HepG2 (cell line): ENCODE measurements at regions not wholly inside any gene's neighbourhood (a gene's known extent, or its start where the extent isn't known, plus 50 kb on each side); places are given as distances from the start of the nearest gene placed in this dataset.

Experiments
- ATAC-seq: fragments of 200-7000 bp; cut with Tn5 transposase; 3 replicates; pipeline ENCODE4 v1.9.1; 2020; ENCODE audit warnings: mild to moderate bottlenecking, moderate library complexity
- BruUV-seq: library from RNA; stranded (reverse); fragments of 400-500 nt; replicated peaks from 2 replicates; lab custom pipeline; 2021; lab: Mats Ljungman, UMichigan
- CTCF ChIA-PET: fragments of 300-600 bp; formaldehyde crosslinking; extraction: SDS; loops from one replicate; lab custom pipeline; 2021; ENCODE audit warnings: low total read pairs, inconsistent platforms, low intra/inter-chr PET ratio; lab: Yijun Ruan, JAX
- POLR2A ChIA-PET: fragments of 350-600 bp; sonication (Branson Sonifier 250); formaldehyde crosslinking; loops from one replicate; lab custom pipeline; 2020; ENCODE audit warnings: antibody characterized with exemption, inconsistent platforms; lab: Yijun Ruan, JAX
- DNase-seq: peaks from one replicate; pipeline ENCODE4 v3.0.0-alpha.2; 2015; ENCODE audit warnings: low spot score
- FAIRE-seq: peaks from 3 replicates; lab custom pipeline; 2011; peaks lifted over from hg19 to GRCh38; lab: Jason Lieb, UNC
- H2AFZ ChIP-seq: one replicate; pipeline ENCODE4 v1.6.1; 2011; ENCODE audit warnings: low read length, inconsistent platforms
- H3K27ac ChIP-seq: fragments of 300-600 bp; 3 replicates; pipeline ENCODE4 v1.8.0; 2011; ENCODE audit warnings: mixed run types, mild to moderate bottlenecking, mixed read lengths, low read length, inconsistent platforms; ENCODE audit not compliant: insufficient read depth; ENCODE audit errors: extremely low read length
- H3K27me3 ChIP-seq, 2 experiments: fragments of 200-600 bp in 1 of 2; 2 replicates in 1 of 2; 3 replicates in 1 of 2; pipeline versions ENCODE4 v1.6.0 to v1.8.0; 2011; ENCODE audit warnings: low read length in 2 of 2, mild to moderate bottlenecking in 2 of 2, moderate library complexity in 2 of 2, inconsistent platforms in 1 of 2; ENCODE audit not compliant: insufficient read depth in 2 of 2, control insufficient read depth in 1 of 2
- H3K36me3 ChIP-seq, 2 experiments: fragments of 200-600 bp in 1 of 2; replicated peaks in 1 of 2; 2 replicates in 1 of 2; 3 replicates in 1 of 2; pipeline versions ENCODE4 v1.5.1 to v1.8.0; 2011; ENCODE audit warnings: low read length in 2 of 2, inconsistent platforms in 1 of 2; ENCODE audit not compliant: insufficient read depth in 2 of 2, control insufficient read depth in 1 of 2
- H3K4me1 ChIP-seq: 2 replicates; pipeline ENCODE4 v1.5.1; 2012; ENCODE audit warnings: low read length, inconsistent platforms; ENCODE audit not compliant: insufficient read depth
- H3K4me2 ChIP-seq: 2 replicates; pipeline ENCODE4 v1.6.0; 2011; ENCODE audit warnings: low read depth, low read length, inconsistent platforms
- H3K4me3 ChIP-seq, 3 experiments: fragments of 200-600 bp in 1 of 3; sonication (generic), shearing (Covaris generic) in 1 of 3; replicated peaks in 1 of 3; 2 replicates each; pipeline ENCODE4 v1.5.1; 2011 to 2016; ENCODE audit warnings: low read length in 3 of 3, inconsistent platforms in 2 of 3, low read depth in 2 of 3, mild to moderate bottlenecking in 2 of 3, control low read depth in 1 of 3, mixed read lengths in 1 of 3; ENCODE audit not compliant: insufficient read depth in 1 of 3
- H3K79me2 ChIP-seq: one replicate; pipeline ENCODE4 v1.6.1; 2011; ENCODE audit warnings: low read length, inconsistent platforms; ENCODE audit not compliant: insufficient read depth
- H3K9ac ChIP-seq: 2 replicates; pipeline ENCODE4 v1.6.0; 2011; ENCODE audit warnings: mild to moderate bottlenecking, low read depth, low read length, inconsistent platforms; ENCODE audit not compliant: insufficient read depth
- H3K9me3 ChIP-seq: 2 replicates; pipeline ENCODE4 v1.5.1; 2012; ENCODE audit warnings: mild to moderate bottlenecking, low read length
- H4K20me1 ChIP-seq: 2 replicates; pipeline ENCODE4 v1.6.0; 2011; ENCODE audit warnings: inconsistent platforms, mild to moderate bottlenecking, low read length, moderate library complexity; ENCODE audit not compliant: insufficient read depth
- E2F2 ChIP-seq: sonication (generic); formaldehyde crosslinking; IDR thresholded peaks from 2 replicates; pipeline ENCODE4 v1.4.0; 2020; ENCODE audit warnings: missing genetic modification reagents, borderline replicate concordance
- ELF3 ChIP-seq: IDR thresholded peaks from 2 replicates; pipeline ENCODE4 v1.6.1; 2016; ENCODE audit warnings: missing genetic modification reagents, missing compliant biosample characterization
- GTF3A ChIP-seq: sonication (generic); formaldehyde crosslinking; conservative IDR thresholded peaks from 2 replicates; pipeline ENCODE4 v1.4.0; 2020; ENCODE audit warnings: mild to moderate bottlenecking, missing genetic modification reagents
- HES4 ChIP-seq: sonication (generic); formaldehyde crosslinking; IDR thresholded peaks from 2 replicates; pipeline ENCODE4 v1.9.0; 2021; ENCODE audit warnings: mild to moderate bottlenecking, missing genetic modification reagents, borderline replicate concordance
- NCOR1 ChIP-seq: fragments of 200-600 bp; sonication (generic); IDR thresholded peaks from 2 replicates; pipeline ENCODE4 v1.7.0; 2017; ENCODE audit warnings: antibody characterized with exemption, low read length, borderline replicate concordance
- NFYC ChIP-seq: IDR thresholded peaks from 2 replicates; pipeline ENCODE4 v1.6.1; 2016; ENCODE audit warnings: missing genetic modification reagents, missing compliant biosample characterization
- POLR2A ChIP-seq, 2 experiments: IDR thresholded peaks; 2 replicates each; pipeline ENCODE4 v1.6.1; 2011; ENCODE audit warnings: low read depth in 2 of 2, low read length in 2 of 2, mild to moderate bottlenecking in 1 of 2, moderate library complexity in 1 of 2; ENCODE audit not compliant: insufficient read depth in 1 of 2
- PPARG ChIP-seq: conservative IDR thresholded peaks from 2 replicates; pipeline ENCODE4 v1.6.1; 2016; ENCODE audit warnings: missing biosample characterization, missing genetic modification reagents
- SP140L ChIP-seq: sonication (generic); formaldehyde crosslinking; IDR thresholded peaks from 2 replicates; pipeline ENCODE4 v1.4.0; 2020; ENCODE audit warnings: missing genetic modification reagents, borderline replicate concordance
- SRSF9 ChIP-seq: fragments of 200-400 bp; formaldehyde crosslinking; IDR thresholded peaks from 2 replicates; pipeline ENCODE4 v1.6.1; 2018; ENCODE audit warnings: borderline replicate concordance, mild to moderate bottlenecking, low read depth, low read length; ENCODE audit not compliant: insufficient read depth, poor library complexity, severe bottlenecking
- TBX3 ChIP-seq: fragments of 450-650 bp; IDR thresholded peaks from 2 replicates; pipeline ENCODE4 v1.6.1; 2017; ENCODE audit warnings: antibody characterized with exemption, mild to moderate bottlenecking, inconsistent platforms, borderline replicate concordance
- ZBTB26 ChIP-seq: IDR thresholded peaks from 2 replicates; pipeline ENCODE4 v1.6.1; 2016; ENCODE audit warnings: missing compliant biosample characterization, missing genetic modification reagents, borderline replicate concordance
- ZEB1 ChIP-seq: IDR thresholded peaks from 2 replicates; pipeline ENCODE4 v1.6.1; 2012; ENCODE audit warnings: mild to moderate bottlenecking, low read depth, inconsistent platforms; ENCODE audit not compliant: insufficient replicate concordance
- ZNF224 ChIP-seq: sonication (generic); formaldehyde crosslinking; IDR thresholded peaks from 2 replicates; pipeline ENCODE4 v1.5.0; 2020; ENCODE audit warnings: mild to moderate bottlenecking, missing genetic modification reagents
- ZNF282 ChIP-seq: fragments of 450-650 bp; IDR thresholded peaks from 2 replicates; pipeline ENCODE4 v1.6.1; 2018; ENCODE audit not compliant: partially characterized antibody
- ZNF331 ChIP-seq: sonication (generic); formaldehyde crosslinking; IDR thresholded peaks from 2 replicates; pipeline ENCODE4 v1.4.0; 2020; ENCODE audit warnings: missing genetic modification reagents
- ZNF577 ChIP-seq: sonication (generic); formaldehyde crosslinking; IDR thresholded peaks from 2 replicates; pipeline ENCODE4 v1.4.0; 2020; ENCODE audit warnings: mild to moderate bottlenecking, low read depth, missing genetic modification reagents, borderline replicate concordance
- WGBS: methylation state at CpG from one replicate; pipeline ENCODE4 v1.1.6; 2017; ENCODE audit warnings: low lambda C conversion rate; 5-methylcytosine and 5-hydroxymethylcytosine counted together
- in situ Hi-C: cut with HindIII; loops from 2 replicates; pipeline ENCODE4 v1.10.0; 2017; ENCODE audit warnings: low pct_unique_long_range_greater_than_20kb; ENCODE audit not compliant: extremely low pct_ligation_motif_present
- intact Hi-C: fragments of 100-400 bp; cut with micrococcal nuclease; formaldehyde crosslinking; loops from one replicate; pipeline ENCODE4 v1.10.0; 2022; ENCODE audit not compliant: unreplicated experiment
- TF ChIP-seq, protein P1 (sequence below): sonication (generic); formaldehyde crosslinking; IDR thresholded peaks from 2 replicates; pipeline ENCODE4 v1.5.1; 2020; ENCODE audit warnings: mild to moderate bottlenecking, missing genetic modification reagents, borderline replicate concordance
- TF ChIP-seq, protein P2 (sequence below): IDR thresholded peaks from 2 replicates; pipeline ENCODE4 v1.6.1; 2016; ENCODE audit warnings: missing biosample characterization, missing genetic modification reagents, low read depth

GRCh38 chr7:52071744-52072143, 755.1 kb upstream of the COBL start:
- Histone ChIP-seq H3K79me2 (no peaks in the 10 kb centered on the region), H3K27me3 (no peaks in the 10 kb centered on the region), H3K36me3 (no peaks in the 10 kb centered on the region)
- no peak for DNase-seq
- BruUV-seq, result no TSS peak
- POLR2A ChIA-PET, result no interaction called here
- TF ChIP-seq ZNF282, result no peak
- no peak for TF ChIP-seq ZEB1
- TF ChIP-seq GTF3A (CRISPR knock-in tag), result no peak
- no peak for TF ChIP-seq NCOR1
- no peak for TF ChIP-seq NFYC
- no peak for TF ChIP-seq SRSF9
- no peak for TF ChIP-seq SP140L (CRISPR knock-in tag)
- TF ChIP-seq PPARG (CRISPR knock-in tag), result no peak
- TF ChIP-seq ZBTB26 (CRISPR knock-in tag), result no peak
- no peak for TF ChIP-seq POLR2A (IDR thresholded peaks at IDR 0.05; ENCODE audit: insufficient read depth in 1 of 2, low read depth in 2 of 2, low read length in 2 of 2)
- TF ChIP-seq ZNF577 (CRISPR knock-in tag), result no peak
- TF ChIP-seq ELF3 (CRISPR knock-in tag), result no peak
- TF ChIP-seq, protein P1, sequence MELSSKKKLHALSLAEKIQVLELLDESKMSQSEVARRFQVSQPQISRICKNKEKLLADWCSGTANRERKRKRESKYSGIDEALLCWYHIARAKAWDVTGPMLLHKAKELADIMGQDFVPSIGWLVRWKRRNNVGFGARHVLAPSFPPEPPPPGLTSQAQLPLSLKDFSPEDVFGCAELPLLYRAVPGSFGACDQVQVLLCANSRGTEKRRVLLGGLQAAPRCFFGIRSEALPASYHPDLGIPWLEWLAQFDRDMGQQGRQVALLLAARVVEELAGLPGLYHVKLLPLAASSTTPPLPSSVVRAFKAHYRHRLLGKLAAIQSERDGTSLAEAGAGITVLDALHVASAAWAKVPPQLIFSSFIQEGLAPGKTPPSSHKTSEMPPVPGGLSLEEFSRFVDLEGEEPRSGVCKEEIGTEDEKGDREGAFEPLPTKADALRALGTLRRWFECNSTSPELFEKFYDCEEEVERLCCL (CRISPR knock-in tag), result no peak
- TF ChIP-seq ZNF331 (CRISPR knock-in tag), result no peak
- TF ChIP-seq HES4 (CRISPR knock-in tag), result no peak
- no peak for TF ChIP-seq ZNF224
- no peak for TF ChIP-seq E2F2 (CRISPR knock-in tag)
- no peak for TF ChIP-seq TBX3
- TF ChIP-seq, protein P2, sequence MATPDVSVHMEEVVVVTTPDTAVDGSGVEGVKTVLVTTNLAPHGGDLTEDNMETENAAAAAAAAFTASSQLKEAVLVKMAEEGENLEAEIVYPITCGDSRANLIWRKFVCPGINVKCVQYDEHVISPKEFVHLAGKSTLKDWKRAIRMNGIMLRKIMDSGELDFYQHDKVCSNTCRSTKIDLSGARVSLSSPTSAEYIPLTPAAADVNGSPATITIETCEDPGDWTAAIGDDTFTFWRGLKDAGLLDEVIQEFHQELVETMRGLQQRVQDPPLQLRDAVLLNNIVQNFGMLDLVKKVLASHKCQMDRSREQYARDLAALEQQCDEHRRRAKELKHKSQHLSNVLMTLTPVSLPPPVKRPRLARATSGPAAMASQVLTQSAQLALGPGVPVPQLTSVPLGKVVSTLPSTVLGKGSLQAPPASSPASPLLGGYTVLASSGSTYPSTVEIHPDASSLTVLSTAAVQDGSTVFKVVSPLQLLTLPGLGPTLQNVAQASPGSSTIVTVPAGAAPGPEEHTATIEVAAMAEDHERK, result no peak
- TF ChIP-seq, all 625 proteins: peak for 0
- WGBS, result 6% methylated on average over 1 of the region's 1 CpG
- in situ Hi-C loops, result no loop called here
- Histone ChIP-seq H3K4me2 (no peak overlapping the region), H3K4me3 (no peak overlapping the region), H3K9me3 (no peaks in the 10 kb centered on the region), H3K4me1 (no peaks in the 10 kb centered on the region), H3K27ac (no peak overlapping the region), H3K9ac (no peak overlapping the region), H4K20me1 (no peaks in the 10 kb centered on the region), H2AFZ (no peak overlapping the region)
- intact Hi-C loops, result no loop called here
- CTCF ChIA-PET, result no interaction called here
- ATAC-seq, result no peak
- FAIRE-seq, result no peak
